ENCODE measurements at regions not wholly inside any gene's neighbourhood (a gene's known extent, or its start where the extent isn't known, plus 50 kb on each side); places are given as distances from the start of the nearest gene placed in this dataset.

DNA sequence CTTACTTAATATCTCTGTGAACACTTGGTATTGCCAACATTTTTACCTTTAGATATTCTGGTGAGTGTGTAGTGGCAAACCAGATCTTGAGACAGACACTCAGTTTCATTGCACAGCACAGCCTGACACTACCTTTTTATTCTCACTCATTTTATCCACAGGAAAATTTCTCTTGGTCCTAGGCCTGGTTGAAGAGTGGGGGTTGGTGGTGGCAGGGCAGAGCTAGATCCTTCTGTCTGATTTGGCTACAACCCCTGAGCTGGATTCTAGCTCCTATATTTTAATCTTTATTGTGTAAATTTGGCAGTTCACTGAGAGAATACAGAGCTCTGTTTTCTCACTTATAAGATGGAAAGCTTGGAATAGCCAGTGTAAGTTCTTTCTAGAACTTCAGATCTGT, 396.9 kb downstream of the LRIG3 start:
- Mint-ChIP-seq H3K9me3 (peaks cover 5 to 17% (median 15%) of the 10 kb centered on the region in 8 donors), H3K27me3 (no peaks in the 10 kb centered on the region), H3K4me3 (no peak overlapping the region), H3K36me3 (peaks cover 0 to 2% of the 10 kb centered on the region in 2 donors), H3K4me1 (no peaks in the 10 kb centered on the region), H3K27ac (no peak overlapping the region)
- CTCF ChIA-PET (ENCODE audit: partially characterized antibody) = no interaction called here
- no peak for DNase-seq
- no peak overlapping the region for H3K27ac ChIP-seq (ENCODE audit: low read depth, low read length)
- no peak overlapping the region for H3K4me3 ChIP-seq (ENCODE audit: low read length in 2 of 2)
- POLR2A ChIA-PET (ENCODE audit: partially characterized antibody) = no interaction called here
- H3K4me1 ChIP-seq (ENCODE audit: insufficient read depth, low read length) = no peaks in the 10 kb centered on the region
- H3K9me3 ChIP-seq (ENCODE audit: control insufficient read depth in 1 of 2, low read length in 2 of 2) = no peaks in the 10 kb centered on the region
- intact Hi-C loops (cut with micrococcal nuclease) = no loop called here
- H3K27me3 ChIP-seq (ENCODE audit: insufficient read depth, low read length) = no peaks in the 10 kb centered on the region
- no peaks in the 10 kb centered on the region for H3K36me3 ChIP-seq (ENCODE audit: insufficient read depth, low read length)

- DNase-seq = no peak
- peaks cover 0 to 2% of the 10 kb centered on the region in 2 donors for H3K27me3 Mint-ChIP-seq
- H3K36me3 Mint-ChIP-seq = no peaks in the 10 kb centered on the region
- Histone ChIP-seq H3K27me3 (ENCODE audit: insufficient read depth, low read length) (no peaks in the 10 kb centered on the region), H3K36me3 (ENCODE audit: insufficient read depth, low read length) (no peaks in the 10 kb centered on the region), H3K9me3 (ENCODE audit: control insufficient read depth in 1 of 2, low read length in 2 of 2) (no peaks in the 10 kb centered on the region), H3K4me3 (ENCODE audit: low read length in 2 of 2) (no peak overlapping the region), H3K4me1 (ENCODE audit: insufficient read depth, low read length) (no peaks in the 10 kb centered on the region), H3K27ac (ENCODE audit: low read depth, low read length) (no peak overlapping the region)
- no peak overlapping the region for H3K4me3 Mint-ChIP-seq
- H3K9me3 Mint-ChIP-seq = no peaks in the 10 kb centered on the region
- no peak overlapping the region for H3K27ac Mint-ChIP-seq
- ChIA-PET POLR2A (ENCODE audit: partially characterized antibody) (no interaction called here), CTCF (ENCODE audit: partially characterized antibody) (no interaction called here)
- intact Hi-C loops (cut with micrococcal nuclease) = no loop called here
- H3K4me1 Mint-ChIP-seq = no peaks in the 10 kb centered on the region
These were observed 392.0 kb downstream of the LRIG3 start for GRCh38 chr12:58528271-58528670.

GRCh38 chr12:58529114-58529665, 391.1 kb downstream of the LRIG3 start:
- Histone ChIP-seq H3K27me3 (ENCODE audit: insufficient read depth, low read length) (no peaks in the 10 kb centered on the region), H3K4me3 (ENCODE audit: low read length in 2 of 2) (no peak overlapping the region), H3K36me3 (ENCODE audit: insufficient read depth, low read length) (no peaks in the 10 kb centered on the region), H3K4me1 (ENCODE audit: insufficient read depth, low read length) (no peaks in the 10 kb centered on the region), H3K9me3 (ENCODE audit: control insufficient read depth in 1 of 2, low read length in 2 of 2) (no peaks in the 10 kb centered on the region), H3K27ac (ENCODE audit: low read depth, low read length) (no peak overlapping the region)
- peaks cover 0 to 2% of the 10 kb centered on the region in 2 donors for H3K27me3 Mint-ChIP-seq
- intact Hi-C loops (cut with micrococcal nuclease) = no loop called here
- H3K4me1 Mint-ChIP-seq = no peaks in the 10 kb centered on the region
- ChIA-PET POLR2A (ENCODE audit: partially characterized antibody) (no interaction called here), CTCF (ENCODE audit: partially characterized antibody) (no interaction called here)
- no peak overlapping the region for H3K4me3 Mint-ChIP-seq
- no peak overlapping the region for H3K27ac Mint-ChIP-seq
- H3K36me3 Mint-ChIP-seq = no peaks in the 10 kb centered on the region
- DNase-seq = no peak
- no peaks in the 10 kb centered on the region for H3K9me3 Mint-ChIP-seq

DNA sequence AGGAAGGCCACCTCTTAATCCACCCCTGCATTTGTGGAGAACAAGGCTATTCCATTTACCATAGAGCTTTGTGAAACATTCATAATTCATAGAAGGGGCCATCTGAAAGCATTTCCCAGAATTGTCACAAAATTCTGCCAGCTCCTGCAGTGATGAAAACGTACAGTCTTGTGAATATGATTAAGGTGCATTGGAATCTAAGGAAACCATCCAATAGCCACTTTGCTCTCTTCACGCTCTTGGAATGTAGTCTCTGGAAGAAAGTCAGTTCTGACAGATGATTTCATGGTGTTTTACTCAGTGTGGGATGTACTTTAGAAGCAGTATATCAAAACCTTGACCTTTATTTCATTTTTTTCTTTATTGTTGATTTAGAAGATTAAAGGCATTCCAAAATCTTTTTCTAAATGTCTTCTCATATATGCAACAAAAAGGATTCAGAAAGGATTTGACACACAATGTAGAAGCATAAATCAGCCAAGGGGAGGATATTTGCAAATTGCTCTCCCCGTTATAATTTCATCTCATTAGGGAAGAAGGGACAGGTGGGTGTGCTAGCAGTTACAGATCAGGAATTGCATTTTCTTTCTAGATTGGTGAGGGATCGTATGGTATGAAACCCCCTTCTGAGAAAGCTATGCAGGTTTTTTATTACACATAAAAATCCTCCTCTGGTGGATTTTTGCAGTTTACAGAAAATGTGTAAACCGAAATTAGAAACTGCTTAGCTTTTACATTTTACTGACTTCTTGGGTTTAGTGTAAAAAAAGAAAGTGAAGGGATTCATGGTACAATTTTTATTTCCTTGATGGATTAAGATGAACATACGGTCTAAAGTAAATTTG, 390.2 kb downstream of the LRIG3 start:
- Histone ChIP-seq H3K27me3 (ENCODE audit: insufficient read depth, low read length) (no peaks in the 10 kb centered on the region), H3K27ac (ENCODE audit: low read depth, low read length) (no peak overlapping the region), H3K9me3 (ENCODE audit: control insufficient read depth in 1 of 2, low read length in 2 of 2) (no peaks in the 10 kb centered on the region), H3K36me3 (ENCODE audit: insufficient read depth, low read length) (no peaks in the 10 kb centered on the region), H3K4me3 (ENCODE audit: low read length in 2 of 2) (no peak overlapping the region), H3K4me1 (ENCODE audit: insufficient read depth, low read length) (no peaks in the 10 kb centered on the region)
- intact Hi-C loops (cut with micrococcal nuclease) = no loop called here
- H3K27me3 Mint-ChIP-seq = peaks cover 0 to 2% of the 10 kb centered on the region in 2 donors
- DNase-seq = no peak
- H3K4me1 Mint-ChIP-seq = no peaks in the 10 kb centered on the region
- H3K27ac Mint-ChIP-seq = no peak overlapping the region
- ChIA-PET POLR2A (ENCODE audit: partially characterized antibody) (no interaction called here), CTCF (ENCODE audit: partially characterized antibody) (no interaction called here)
- no peak overlapping the region for H3K4me3 Mint-ChIP-seq
- H3K9me3 Mint-ChIP-seq = no peaks in the 10 kb centered on the region
- H3K36me3 Mint-ChIP-seq = no peaks in the 10 kb centered on the region

- intact Hi-C loops (cut with micrococcal nuclease) = no loop called here
- H3K27me3 Mint-ChIP-seq = peaks cover 0 to 2% of the 10 kb centered on the region in 2 donors
- H3K9me3 Mint-ChIP-seq = no peaks in the 10 kb centered on the region
- H3K4me1 Mint-ChIP-seq = no peaks in the 10 kb centered on the region
- no peak for DNase-seq
- Histone ChIP-seq H3K27ac (ENCODE audit: low read depth, low read length) (no peak overlapping the region), H3K36me3 (ENCODE audit: insufficient read depth, low read length) (no peaks in the 10 kb centered on the region), H3K4me3 (ENCODE audit: low read length in 2 of 2) (no peak overlapping the region), H3K4me1 (ENCODE audit: insufficient read depth, low read length) (no peaks in the 10 kb centered on the region), H3K9me3 (ENCODE audit: control insufficient read depth in 1 of 2, low read length in 2 of 2) (no peaks in the 10 kb centered on the region), H3K27me3 (ENCODE audit: insufficient read depth, low read length) (no peaks in the 10 kb centered on the region)
- H3K4me3 Mint-ChIP-seq = no peak overlapping the region
- H3K36me3 Mint-ChIP-seq = no peaks in the 10 kb centered on the region
- ChIA-PET CTCF (ENCODE audit: partially characterized antibody) (no interaction called here), POLR2A (ENCODE audit: partially characterized antibody) (no interaction called here)
- H3K27ac Mint-ChIP-seq = no peak overlapping the region
These were observed 389.6 kb downstream of the LRIG3 start for GRCh38 chr12:58530742-58531062.

- Mint-ChIP-seq H3K4me1 (no peaks in the 10 kb centered on the region), H3K36me3 (no peaks in the 10 kb centered on the region), H3K27me3 (peaks cover 0 to 2% of the 10 kb centered on the region in 2 donors), H3K4me3 (no peak overlapping the region), H3K27ac (peak overlapping the region in 1 of 7 donors; percentile 1), H3K9me3 (peaks cover 0 to 2% (median 0%) of the 10 kb centered on the region in 8 donors)
- intact Hi-C loops (cut with micrococcal nuclease) = no loop called here
- Histone ChIP-seq H3K36me3 (ENCODE audit: insufficient read depth, low read length) (no peaks in the 10 kb centered on the region), H3K4me1 (ENCODE audit: insufficient read depth, low read length) (no peaks in the 10 kb centered on the region), H3K27me3 (ENCODE audit: insufficient read depth, low read length) (no peaks in the 10 kb centered on the region), H3K27ac (ENCODE audit: low read depth, low read length) (no peak overlapping the region), H3K9me3 (ENCODE audit: control insufficient read depth in 1 of 2, low read length in 2 of 2) (no peaks in the 10 kb centered on the region), H3K4me3 (ENCODE audit: low read length in 2 of 2) (no peak overlapping the region)
- CTCF ChIA-PET (ENCODE audit: partially characterized antibody) = no interaction called here
- POLR2A ChIA-PET (ENCODE audit: partially characterized antibody) = no interaction called here
- DNase-seq = no peak
These were observed 387.3 kb downstream of the LRIG3 start for GRCh38 chr12:58532855-58533608.

- H3K27ac Mint-ChIP-seq = no peak overlapping the region
- ChIA-PET POLR2A (ENCODE audit: partially characterized antibody) (no interaction called here), CTCF (ENCODE audit: partially characterized antibody) (no interaction called here)
- Histone ChIP-seq H3K27me3 (ENCODE audit: insufficient read depth, low read length) (no peaks in the 10 kb centered on the region), H3K9me3 (ENCODE audit: control insufficient read depth in 1 of 2, low read length in 2 of 2) (no peaks in the 10 kb centered on the region), H3K4me3 (ENCODE audit: low read length in 2 of 2) (no peak overlapping the region), H3K4me1 (ENCODE audit: insufficient read depth, low read length) (no peaks in the 10 kb centered on the region), H3K27ac (ENCODE audit: low read depth, low read length) (no peak overlapping the region), H3K36me3 (ENCODE audit: insufficient read depth, low read length) (no peaks in the 10 kb centered on the region)
- peaks cover 0 to 2% (median 0%) of the 10 kb centered on the region in 8 donors for H3K9me3 Mint-ChIP-seq
- H3K4me3 Mint-ChIP-seq = no peak overlapping the region
- no peaks in the 10 kb centered on the region for H3K4me1 Mint-ChIP-seq
- intact Hi-C loops (cut with micrococcal nuclease) = no loop called here
- no peak for DNase-seq
- H3K36me3 Mint-ChIP-seq = no peaks in the 10 kb centered on the region
- peaks cover 0 to 5% of the 10 kb centered on the region in 2 donors for H3K27me3 Mint-ChIP-seq
These were observed 386.7 kb downstream of the LRIG3 start for GRCh38 chr12:58533652-58534051.

Data from CD4-positive, alpha-beta memory T cell (primary cell).